PC-3 (cell line): ENCODE measurements at regions not wholly inside any gene's neighbourhood (a gene's known extent, or its start where the extent isn't known, plus 50 kb on each side); places are given as distances from the start of the nearest gene placed in this dataset.

Experiments
- EZH2 ChIP-seq: fragments of 300-600 bp; sonication (generic); IDR thresholded peaks from one replicate; pipeline ENCODE4 v1.6.1; 2017; ENCODE audit warnings: antibody characterized with exemption, mild to moderate bottlenecking, low read length; ENCODE audit not compliant: unreplicated experiment
- EZH2phosphoT487 ChIP-seq: fragments of 300-600 bp; sonication (generic); IDR thresholded peaks from 2 replicates; pipeline ENCODE4 v1.6.1; 2018; ENCODE audit warnings: mild to moderate bottlenecking, antibody characterized with exemption, low read length, borderline replicate concordance
- TF ChIP-seq, protein P1 (sequence below): fragments of 300-600 bp; sonication (generic); conservative IDR thresholded peaks from 2 replicates; pipeline ENCODE4 v1.5.1; 2017; ENCODE audit warnings: antibody characterized with exemption, low read depth, mild to moderate bottlenecking, low read length

DNA sequence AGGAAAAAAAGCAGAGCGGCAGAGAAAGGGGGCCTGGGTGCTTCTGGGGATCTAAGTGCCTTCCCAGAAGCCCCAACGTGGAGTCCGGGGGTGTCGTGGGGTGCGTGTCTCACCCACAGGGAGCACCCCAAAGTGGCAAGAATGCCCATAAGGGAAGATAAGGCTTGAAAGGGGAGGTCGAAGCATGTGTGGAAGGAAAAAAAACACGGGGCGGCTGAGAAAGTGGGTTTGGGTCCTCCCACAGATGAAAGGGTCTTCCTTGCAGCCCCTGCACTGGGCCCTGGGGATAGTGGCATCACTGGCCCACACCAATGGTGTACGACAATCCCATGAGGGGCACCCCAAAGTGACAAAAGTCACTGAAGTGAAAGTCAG lies 275.5 kb downstream of the ALG10 start:
- TF ChIP-seq EZH2 = no peak
- TF ChIP-seq, protein P1, sequence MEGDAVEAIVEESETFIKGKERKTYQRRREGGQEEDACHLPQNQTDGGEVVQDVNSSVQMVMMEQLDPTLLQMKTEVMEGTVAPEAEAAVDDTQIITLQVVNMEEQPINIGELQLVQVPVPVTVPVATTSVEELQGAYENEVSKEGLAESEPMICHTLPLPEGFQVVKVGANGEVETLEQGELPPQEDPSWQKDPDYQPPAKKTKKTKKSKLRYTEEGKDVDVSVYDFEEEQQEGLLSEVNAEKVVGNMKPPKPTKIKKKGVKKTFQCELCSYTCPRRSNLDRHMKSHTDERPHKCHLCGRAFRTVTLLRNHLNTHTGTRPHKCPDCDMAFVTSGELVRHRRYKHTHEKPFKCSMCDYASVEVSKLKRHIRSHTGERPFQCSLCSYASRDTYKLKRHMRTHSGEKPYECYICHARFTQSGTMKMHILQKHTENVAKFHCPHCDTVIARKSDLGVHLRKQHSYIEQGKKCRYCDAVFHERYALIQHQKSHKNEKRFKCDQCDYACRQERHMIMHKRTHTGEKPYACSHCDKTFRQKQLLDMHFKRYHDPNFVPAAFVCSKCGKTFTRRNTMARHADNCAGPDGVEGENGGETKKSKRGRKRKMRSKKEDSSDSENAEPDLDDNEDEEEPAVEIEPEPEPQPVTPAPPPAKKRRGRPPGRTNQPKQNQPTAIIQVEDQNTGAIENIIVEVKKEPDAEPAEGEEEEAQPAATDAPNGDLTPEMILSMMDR = no peak
- no peak for TF ChIP-seq EZH2phosphoT487
